ENCODE measurements at regions not wholly inside any gene's neighbourhood (a gene's known extent, or its start where the extent isn't known, plus 50 kb on each side); places are given as distances from the start of the nearest gene placed in this dataset.
A peak's percentile ranks its signal among the peaks of the same experiment; 100 is the strongest.

DNA sequence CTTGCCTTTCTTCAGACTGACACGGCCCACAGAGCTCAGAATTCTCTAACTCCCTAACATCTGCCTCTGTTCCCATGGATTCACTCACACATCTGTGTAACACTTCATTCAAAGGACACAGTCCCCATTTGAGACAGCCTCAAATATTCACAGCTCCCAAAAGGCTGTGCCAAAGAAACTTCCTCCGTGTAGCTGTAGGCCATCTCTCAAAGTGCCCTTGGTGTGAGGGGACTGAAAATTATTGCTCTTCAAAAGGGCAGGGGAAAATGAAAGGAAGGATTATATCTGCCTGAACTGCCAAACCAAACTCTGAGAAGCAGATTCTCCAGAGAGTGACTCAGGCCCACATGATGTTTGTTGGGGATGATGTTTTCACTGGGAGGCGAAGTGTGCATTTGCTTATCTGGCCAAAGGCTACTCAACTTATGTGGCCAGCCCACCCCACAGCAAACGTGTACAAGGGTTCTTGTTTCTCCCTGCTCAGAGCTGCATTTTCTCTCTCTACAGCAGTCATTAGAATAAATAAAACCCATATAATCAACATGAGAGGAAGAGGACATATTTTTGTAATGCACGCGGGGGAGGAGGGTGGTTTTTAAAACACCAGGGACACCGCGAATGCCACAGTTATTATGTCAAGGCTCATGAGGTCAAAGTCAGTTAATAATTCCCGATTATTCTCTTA, 302.4 kb upstream of the NFE2L3 start:
- intact Hi-C loops (cut with micrococcal nuclease), result loop anchor here (5.0 kb wide), 2 partner anchors 1248 to 1398 kb away; partner anchors contain the start of gene HOXA1
- H3K27ac Mint-ChIP-seq, result no peak overlapping the region
- H3K4me1 Mint-ChIP-seq, result peaks cover 9% of the 10 kb centered on the region
- no peak for DNase-seq
- no peak for ATAC-seq (ENCODE audit: low read depth)
- no peak for TF ChIP-seq CTCF (IDR thresholded peaks at IDR 0.05)
- no peaks in the 10 kb centered on the region for H3K36me3 Mint-ChIP-seq (ENCODE audit: low read depth)
- ChIA-PET POLR2A (no interaction called here), CTCF (interaction anchor here (1.1 kb wide), 1 partner anchor 1311 kb away, joined by 3 read pairs; no protein-coding TSS in a partner anchor)
- H3K4me3 Mint-ChIP-seq, result no peak overlapping the region
- H3K27me3 Mint-ChIP-seq, result peaks cover 54% of the 10 kb centered on the region
- H3K9me3 Mint-ChIP-seq, result no peaks in the 10 kb centered on the region

DNA sequence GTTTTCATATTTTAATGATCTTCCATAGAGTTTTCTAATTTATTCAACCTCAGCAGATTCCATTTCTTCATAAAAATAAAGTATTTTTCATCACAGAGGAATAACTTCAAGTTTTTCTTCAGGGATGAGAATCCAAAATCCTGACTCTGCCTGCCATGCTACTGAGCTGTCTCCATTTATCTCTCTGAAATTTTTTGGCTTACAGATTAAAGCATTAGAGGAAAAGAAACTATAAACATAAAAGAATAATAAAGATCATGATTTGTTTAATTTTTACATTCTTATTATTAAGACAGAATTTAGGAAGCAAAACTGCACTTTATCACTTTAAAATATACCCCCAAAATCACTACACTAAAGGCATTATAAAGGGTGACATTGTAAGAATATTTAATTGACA, 301.8 kb upstream of the NFE2L3 start:
- CTCF ChIA-PET, result no interaction called here
- DNase-seq, result no peak
- Mint-ChIP-seq H3K36me3 (ENCODE audit: low read depth) (no peaks in the 10 kb centered on the region), H3K4me1 (peaks cover 12% of the 10 kb centered on the region), H3K9me3 (no peaks in the 10 kb centered on the region), H3K27me3 (peaks cover 58% of the 10 kb centered on the region), H3K4me3 (no peak overlapping the region), H3K27ac (no peak overlapping the region)
- POLR2A ChIA-PET, result no interaction called here
- no peak for TF ChIP-seq CTCF (IDR thresholded peaks at IDR 0.05)
- intact Hi-C loops (cut with micrococcal nuclease), result loop anchor here (5.0 kb wide), 2 partner anchors 1247 to 1397 kb away; partner anchors contain the start of gene HOXA1
- ATAC-seq (ENCODE audit: low read depth), result no peak

GRCh38 chr7:25850735-25851134, 301.3 kb upstream of the NFE2L3 start:
- no peak for ATAC-seq (ENCODE audit: low read depth)
- ChIA-PET POLR2A (no interaction called here), CTCF (interaction anchor here (1.3 kb wide), 1 partner anchor 1345 kb away, joined by 5 read pairs; no protein-coding TSS in a partner anchor)
- Mint-ChIP-seq H3K4me1 (peaks cover 12% of the 10 kb centered on the region), H3K4me3 (no peak overlapping the region), H3K36me3 (ENCODE audit: low read depth) (no peaks in the 10 kb centered on the region), H3K27ac (no peak overlapping the region), H3K27me3 (peaks cover 55% of the 10 kb centered on the region), H3K9me3 (no peaks in the 10 kb centered on the region)
- no peak for TF ChIP-seq CTCF (IDR thresholded peaks at IDR 0.05)
- DNase-seq, result no peak
- intact Hi-C loops (cut with micrococcal nuclease), result loop anchor here (1.0 to 5.0 kb wide), 4 partner anchors 284 to 1397 kb away; partner anchors contain the start of gene HOXA1

- no peaks in the 10 kb centered on the region for H3K36me3 Mint-ChIP-seq (ENCODE audit: low read depth)
- DNase-seq, result no peak
- ChIA-PET CTCF (interaction anchor here (0.8 to 1.7 kb wide), 9 partner anchors 8 to 1344 kb away, joined by 3 to 6 read pairs (median 3); no protein-coding TSS in a partner anchor), POLR2A (no interaction called here)
- H3K27me3 Mint-ChIP-seq, result peaks cover 50% of the 10 kb centered on the region
- intact Hi-C loops (cut with micrococcal nuclease), result loop anchor here (1.0 to 5.0 kb wide), 4 partner anchors 285 to 1396 kb away; partner anchors contain the start of gene HOXA1
- TF ChIP-seq CTCF (IDR thresholded peaks at IDR 0.05), result no peak
- ATAC-seq (ENCODE audit: low read depth), result peak; percentile 64
- H3K27ac Mint-ChIP-seq, result peak overlapping the region; percentile 76
- peaks cover 12% of the 10 kb centered on the region for H3K4me1 Mint-ChIP-seq
- H3K4me3 Mint-ChIP-seq, result peak overlapping the region; percentile 70
- no peaks in the 10 kb centered on the region for H3K9me3 Mint-ChIP-seq
These were observed 300.4 kb upstream of the NFE2L3 start for GRCh38 chr7:25851332-25852210.
